Liver (tissue), 7 donors: ENCODE measurements at regions not wholly inside any gene's neighbourhood (a gene's known extent, or its start where the extent isn't known, plus 50 kb on each side); places are given as distances from the start of the nearest gene placed in this dataset.

ENCODE experiments used
- DNase-seq: peaks from one replicate; pipeline ENCODE4 v3.0.0-alpha.2; 2017; ENCODE audit warnings: low spot score
- H3K27ac ChIP-seq, 2 donors: one replicate each; pipeline ENCODE4 v1.7.0; 2013; ENCODE audit warnings: inconsistent platforms in 2 of 2, low read length in 2 of 2, control low read depth in 1 of 2, low read depth in 1 of 2, mild to moderate bottlenecking in 1 of 2
- H3K27me3 ChIP-seq, 4 donors: one replicate each; pipeline versions ENCODE4 v1.6.1 to v1.7.0; 2013; ENCODE audit warnings: low read length in 3 of 4, inconsistent platforms in 1 of 4, mild to moderate bottlenecking in 1 of 4, moderate library complexity in 1 of 4; ENCODE audit not compliant: control insufficient read depth in 4 of 4, insufficient read depth in 4 of 4
- H3K36me3 ChIP-seq, 4 donors: one replicate each; pipeline versions ENCODE4 v1.6.1 to v1.7.0; 2013; ENCODE audit warnings: low read length in 3 of 4, mild to moderate bottlenecking in 3 of 4, low read depth in 1 of 4, moderate library complexity in 1 of 4; ENCODE audit not compliant: control insufficient read depth in 4 of 4, insufficient read depth in 3 of 4
- H3K4me1 ChIP-seq, 4 donors: one replicate each; pipeline versions ENCODE4 v1.6.1 to v1.7.0; 2013; ENCODE audit warnings: low read length in 3 of 4, mild to moderate bottlenecking in 3 of 4, moderate library complexity in 1 of 4; ENCODE audit not compliant: control insufficient read depth in 4 of 4, insufficient read depth in 4 of 4
- H3K4me3 ChIP-seq, 3 donors: one replicate each; pipeline versions ENCODE4 v1.6.1 to v1.7.0; 2013; ENCODE audit warnings: low read length in 3 of 3, control low read depth in 1 of 3, low read depth in 1 of 3, mild to moderate bottlenecking in 1 of 3
- H3K9ac ChIP-seq, 2 donors: one replicate each; pipeline ENCODE4 v1.7.0; 2013; ENCODE audit warnings: low read length in 2 of 2, mild to moderate bottlenecking in 2 of 2, moderate library complexity in 2 of 2, control low read depth in 1 of 2, low read depth in 1 of 2
- H3K9me3 ChIP-seq, 4 donors: one replicate each; pipeline versions ENCODE4 v1.6.1 to v1.7.0; 2013; ENCODE audit warnings: low read length in 3 of 4; ENCODE audit not compliant: control insufficient read depth in 4 of 4
- EGR1 ChIP-seq, 2 donors: IDR thresholded peaks; 2 replicates each; pipeline ENCODE4 v1.6.1; 2016 to 2018; ENCODE audit warnings: antibody characterized with exemption in 2 of 2, low read depth in 2 of 2
- FOXA1 ChIP-seq: IDR thresholded peaks from 2 replicates; pipeline ENCODE4 v1.6.1; 2016; ENCODE audit warnings: antibody characterized with exemption
- FOXA2 ChIP-seq: IDR thresholded peaks from 2 replicates; pipeline ENCODE4 v1.6.1; 2016; ENCODE audit warnings: antibody characterized with exemption
- GABPA ChIP-seq, 2 donors: IDR thresholded peaks in 1 of 2; conservative IDR thresholded peaks in 1 of 2; 2 replicates each; pipeline ENCODE4 v1.6.1; 2016; ENCODE audit warnings: antibody characterized with exemption in 2 of 2, mild to moderate bottlenecking in 1 of 2, moderate library complexity in 1 of 2
- HNF4A ChIP-seq, 2 donors: conservative IDR thresholded peaks; 2 replicates each; pipeline ENCODE4 v1.6.1; 2016; ENCODE audit warnings: antibody characterized with exemption in 2 of 2, mild to moderate bottlenecking in 2 of 2
- HNF4G ChIP-seq: IDR thresholded peaks from 2 replicates; pipeline ENCODE4 v1.6.1; 2016; ENCODE audit warnings: antibody characterized with exemption
- JUND ChIP-seq, 2 donors: IDR thresholded peaks; 2 replicates each; pipeline ENCODE4 v1.6.1; 2016; ENCODE audit warnings: antibody characterized with exemption in 2 of 2
- NR2F2 ChIP-seq: IDR thresholded peaks from 2 replicates; pipeline ENCODE4 v1.6.1; 2016; ENCODE audit warnings: antibody characterized with exemption
- RAD21 ChIP-seq, 2 donors: IDR thresholded peaks; 2 replicates each; pipeline ENCODE4 v1.6.1; 2016; ENCODE audit warnings: antibody characterized with exemption in 2 of 2, mild to moderate bottlenecking in 2 of 2
- REST ChIP-seq: IDR thresholded peaks from 2 replicates; pipeline ENCODE4 v1.6.1; 2016; ENCODE audit warnings: antibody characterized with exemption, mild to moderate bottlenecking
- RXRA ChIP-seq, 2 donors: IDR thresholded peaks; 2 replicates each; pipeline ENCODE4 v1.6.1; 2017 to 2018; ENCODE audit warnings: antibody characterized with exemption in 2 of 2, mild to moderate bottlenecking in 1 of 2
- SP1 ChIP-seq: IDR thresholded peaks from 2 replicates; pipeline ENCODE4 v1.6.1; 2018; ENCODE audit warnings: antibody characterized with exemption, mild to moderate bottlenecking
- TAF1 ChIP-seq: conservative IDR thresholded peaks from 2 replicates; pipeline ENCODE4 v1.6.1; 2016; ENCODE audit warnings: antibody characterized with exemption, mild to moderate bottlenecking
- YY1 ChIP-seq: IDR thresholded peaks from 2 replicates; pipeline ENCODE4 v1.6.1; 2016; ENCODE audit warnings: antibody characterized with exemption, mild to moderate bottlenecking
- WGBS: extraction: QIAGEN DNeasy Blood & Tissue Kit; methylation state at CpG from one replicate; pipeline ENCODE4 v1.1.7; 2013; 5-methylcytosine and 5-hydroxymethylcytosine counted together
- TF ChIP-seq, protein P1 (sequence below): IDR thresholded peaks from 2 replicates; pipeline ENCODE4 v1.6.1; 2016; ENCODE audit warnings: antibody characterized with exemption
- TF ChIP-seq, protein P2 (sequence below): IDR thresholded peaks from 2 replicates; pipeline ENCODE4 v1.6.1; 2016; ENCODE audit warnings: antibody characterized with exemption
- TF ChIP-seq, protein P3 (sequence below): IDR thresholded peaks from 2 replicates; pipeline ENCODE4 v1.6.1; 2016; ENCODE audit warnings: antibody characterized with exemption
- donor health status: healthy.
- donor health status: healthy.
- donor health status: healthy.
- donor health status: healthy.

GRCh38 chr2:204373942-204374341 lies 171.3 kb upstream of the PARD3B start:
- Histone ChIP-seq H3K4me1 (no peaks in the 10 kb centered on the region), H3K36me3 (no peaks in the 10 kb centered on the region), H3K9ac (no peak overlapping the region), H3K27me3 (no peaks in the 10 kb centered on the region), H3K4me3 (no peak overlapping the region), H3K9me3 (no peaks in the 10 kb centered on the region), H3K27ac (no peak overlapping the region)
- TF ChIP-seq, protein P1, sequence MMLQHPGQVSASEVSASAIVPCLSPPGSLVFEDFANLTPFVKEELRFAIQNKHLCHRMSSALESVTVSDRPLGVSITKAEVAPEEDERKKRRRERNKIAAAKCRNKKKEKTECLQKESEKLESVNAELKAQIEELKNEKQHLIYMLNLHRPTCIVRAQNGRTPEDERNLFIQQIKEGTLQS: no peak
- no peak for TF ChIP-seq FOXA2
- TF ChIP-seq NR2F2: no peak
- TF ChIP-seq RAD21 (IDR thresholded peaks at IDR 0.05): no peak
- no peak for TF ChIP-seq FOXA1
- no peak for DNase-seq

GRCh38 chr2:204380141-204380881 lies 165.0 kb upstream of the PARD3B start:
- no peak for TF ChIP-seq GABPA (IDR thresholded peaks at IDR 0.05 in 1 of 2, conservative IDR thresholded peaks at IDR 0.05 in 1 of 2)
- TF ChIP-seq, protein P2, sequence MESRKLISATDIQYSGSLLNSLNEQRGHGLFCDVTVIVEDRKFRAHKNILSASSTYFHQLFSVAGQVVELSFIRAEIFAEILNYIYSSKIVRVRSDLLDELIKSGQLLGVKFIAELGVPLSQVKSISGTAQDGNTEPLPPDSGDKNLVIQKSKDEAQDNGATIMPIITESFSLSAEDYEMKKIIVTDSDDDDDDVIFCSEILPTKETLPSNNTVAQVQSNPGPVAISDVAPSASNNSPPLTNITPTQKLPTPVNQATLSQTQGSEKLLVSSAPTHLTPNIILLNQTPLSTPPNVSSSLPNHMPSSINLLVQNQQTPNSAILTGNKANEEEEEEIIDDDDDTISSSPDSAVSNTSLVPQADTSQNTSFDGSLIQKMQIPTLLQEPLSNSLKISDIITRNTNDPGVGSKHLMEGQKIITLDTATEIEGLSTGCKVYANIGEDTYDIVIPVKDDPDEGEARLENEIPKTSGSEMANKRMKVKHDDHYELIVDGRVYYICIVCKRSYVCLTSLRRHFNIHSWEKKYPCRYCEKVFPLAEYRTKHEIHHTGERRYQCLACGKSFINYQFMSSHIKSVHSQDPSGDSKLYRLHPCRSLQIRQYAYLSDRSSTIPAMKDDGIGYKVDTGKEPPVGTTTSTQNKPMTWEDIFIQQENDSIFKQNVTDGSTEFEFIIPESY: no peak
- no peak for TF ChIP-seq NR2F2
- no peak for TF ChIP-seq HNF4G
- no peak for TF ChIP-seq EGR1 (IDR thresholded peaks at IDR 0.05; ENCODE audit: low read depth in 2 of 2)
- TF ChIP-seq FOXA2: no peak
- TF ChIP-seq, protein P3, sequence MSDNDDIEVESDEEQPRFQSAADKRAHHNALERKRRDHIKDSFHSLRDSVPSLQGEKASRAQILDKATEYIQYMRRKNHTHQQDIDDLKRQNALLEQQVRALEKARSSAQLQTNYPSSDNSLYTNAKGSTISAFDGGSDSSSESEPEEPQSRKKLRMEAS: no peak
- TF ChIP-seq RAD21 (IDR thresholded peaks at IDR 0.05): no peak
- TF ChIP-seq JUND (IDR thresholded peaks at IDR 0.05): no peak
- TF ChIP-seq, protein P1: no peak
- no peak for TF ChIP-seq FOXA1
- no peak for TF ChIP-seq YY1
- TF ChIP-seq TAF1: no peak
- Histone ChIP-seq H3K36me3 (no peaks in the 10 kb centered on the region), H3K9me3 (no peaks in the 10 kb centered on the region), H3K27ac (no peak overlapping the region), H3K4me3 (no peak overlapping the region), H3K9ac (no peak overlapping the region), H3K4me1 (no peaks in the 10 kb centered on the region), H3K27me3 (no peaks in the 10 kb centered on the region)
- WGBS: 72% methylated on average over 5 of the region's 5 CpGs
- DNase-seq: no peak

- no peaks in the 10 kb centered on the region for H3K36me3 ChIP-seq
- H3K4me3 ChIP-seq: no peak overlapping the region
- TF ChIP-seq, protein P3: no peak
- TF ChIP-seq FOXA2: no peak
- no peak for TF ChIP-seq JUND (IDR thresholded peaks at IDR 0.05)
- TF ChIP-seq, protein P1: no peak
- no peak for TF ChIP-seq YY1
- TF ChIP-seq GABPA (IDR thresholded peaks at IDR 0.05 in 1 of 2, conservative IDR thresholded peaks at IDR 0.05 in 1 of 2): no peak
- no peak for TF ChIP-seq SP1
- no peak for TF ChIP-seq RAD21 (IDR thresholded peaks at IDR 0.05)
- TF ChIP-seq REST: no peak
- TF ChIP-seq FOXA1: no peak
- no peak for TF ChIP-seq HNF4A (conservative IDR thresholded peaks at IDR 0.05)
- TF ChIP-seq EGR1 (IDR thresholded peaks at IDR 0.05; ENCODE audit: low read depth in 2 of 2): no peak
- no peak for TF ChIP-seq RXRA (IDR thresholded peaks at IDR 0.05)
- TF ChIP-seq TAF1: no peak
- WGBS: 93% methylated on average over 2 of the region's 2 CpGs
- H3K27ac ChIP-seq: no peak overlapping the region
- H3K9ac ChIP-seq: no peak overlapping the region
- no peak for DNase-seq
- H3K27me3 ChIP-seq: no peaks in the 10 kb centered on the region
- H3K9me3 ChIP-seq: no peaks in the 10 kb centered on the region
- no peaks in the 10 kb centered on the region for H3K4me1 ChIP-seq
Measured at GRCh38 chr2:204386668-204387067, 158.6 kb upstream of the PARD3B start.
